ENCODE measurements at regions not wholly inside any gene's neighbourhood (a gene's known extent, or its start where the extent isn't known, plus 50 kb on each side); places are given as distances from the start of the nearest gene placed in this dataset.

GRCh38 chr11:90818196-90818745, 595.4 kb upstream of the CHORDC1 start:
- TF ChIP-seq POLR2A (IDR thresholded peaks at IDR 0.05) (no peak), CTCF (IDR thresholded peaks at IDR 0.05) (no peak)
